Bronchial epithelial cell (primary cell): ENCODE measurements at regions not wholly inside any gene's neighbourhood (a gene's known extent, or its start where the extent isn't known, plus 50 kb on each side); places are given as distances from the start of the nearest gene placed in this dataset.

ENCODE experiments used
- DNase-seq: peaks from one replicate; pipeline ENCODE4 v3.0.0-alpha.2; 2010; ENCODE audit warnings: low read depth
- FAIRE-seq: peaks from 2 replicates; lab custom pipeline; 2011; peaks lifted over from hg19 to GRCh38; lab: Jason Lieb, UNC
- H3K27me3 ChIP-seq: 2 replicates; pipeline ENCODE4 v1.5.1; 2011; ENCODE audit warnings: low read length; ENCODE audit not compliant: control insufficient read depth, insufficient read depth
- H3K36me3 ChIP-seq: 2 replicates; pipeline ENCODE4 v1.5.1; 2011; ENCODE audit warnings: low read length; ENCODE audit not compliant: control insufficient read depth, insufficient read depth
- H3K4me3 ChIP-seq: 2 replicates; pipeline ENCODE4 v1.5.1; 2011; ENCODE audit warnings: mild to moderate bottlenecking, low read depth, low read length, control low read depth
- TF ChIP-seq, protein P1 (sequence below): IDR thresholded peaks from 2 replicates; pipeline ENCODE4 v1.5.1; 2011; ENCODE audit warnings: mild to moderate bottlenecking, moderate library complexity, low read length, control low read depth, inconsistent platforms; ENCODE audit not compliant: insufficient read depth, severe bottlenecking

DNA sequence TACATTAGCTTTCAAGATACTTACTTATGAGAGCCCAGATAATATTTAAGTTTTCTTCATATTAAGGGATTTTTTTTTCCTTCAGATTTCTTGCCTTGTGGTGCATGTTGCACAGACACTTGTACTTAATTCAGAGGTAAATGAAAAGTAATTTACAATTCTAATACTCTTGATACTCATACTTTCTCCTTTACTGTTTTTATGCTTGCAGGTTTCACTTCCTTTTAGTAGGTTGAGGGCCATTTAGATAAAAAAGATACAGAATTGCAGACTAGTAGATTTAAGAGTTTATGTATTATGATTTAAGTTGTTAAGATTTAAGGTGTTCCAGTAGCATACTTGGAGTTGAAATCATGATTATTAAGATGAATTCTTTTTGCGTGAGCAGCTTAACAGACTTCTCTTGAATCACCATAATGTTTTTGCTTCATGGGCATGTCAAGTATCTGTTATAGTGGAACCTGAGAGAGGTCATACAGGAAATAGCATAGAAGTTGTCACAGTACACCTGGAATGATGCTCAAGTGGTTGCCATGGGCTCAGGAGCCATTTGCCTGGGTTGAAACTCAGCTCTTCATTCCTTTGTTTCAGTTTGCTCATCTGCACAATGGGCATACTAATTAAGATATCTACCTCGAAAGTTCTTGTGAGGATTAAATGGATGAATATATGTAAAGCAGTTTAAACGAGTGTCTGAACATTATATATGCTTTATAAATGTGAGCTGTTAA is 174.8 kb upstream of the PRPS1L1 start:
- no peaks in the 10 kb centered on the region for H3K27me3 ChIP-seq
- no peak for FAIRE-seq
- no peak for DNase-seq

DNA sequence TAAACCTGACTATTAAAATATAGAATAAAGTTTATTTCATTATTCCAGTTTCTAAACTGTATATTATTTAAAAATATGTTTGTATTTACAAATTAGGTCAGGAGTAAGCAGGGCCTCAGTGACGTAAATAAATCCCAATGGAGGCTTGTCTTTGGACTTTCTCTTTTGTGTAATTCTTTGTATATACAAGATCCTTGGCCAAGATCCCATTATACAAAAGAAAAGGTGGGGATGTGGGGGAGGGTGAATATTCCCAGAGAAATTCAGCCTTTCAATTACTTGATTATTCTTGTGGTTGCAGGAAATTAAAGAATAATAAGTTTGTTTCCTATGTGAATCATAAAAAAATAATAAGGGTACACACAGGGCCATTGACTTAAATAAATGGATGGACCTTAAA is 178.7 kb upstream of the PRPS1L1 start:
- FAIRE-seq (no peak), DNase-seq (no peak)
- TF ChIP-seq, protein P1, sequence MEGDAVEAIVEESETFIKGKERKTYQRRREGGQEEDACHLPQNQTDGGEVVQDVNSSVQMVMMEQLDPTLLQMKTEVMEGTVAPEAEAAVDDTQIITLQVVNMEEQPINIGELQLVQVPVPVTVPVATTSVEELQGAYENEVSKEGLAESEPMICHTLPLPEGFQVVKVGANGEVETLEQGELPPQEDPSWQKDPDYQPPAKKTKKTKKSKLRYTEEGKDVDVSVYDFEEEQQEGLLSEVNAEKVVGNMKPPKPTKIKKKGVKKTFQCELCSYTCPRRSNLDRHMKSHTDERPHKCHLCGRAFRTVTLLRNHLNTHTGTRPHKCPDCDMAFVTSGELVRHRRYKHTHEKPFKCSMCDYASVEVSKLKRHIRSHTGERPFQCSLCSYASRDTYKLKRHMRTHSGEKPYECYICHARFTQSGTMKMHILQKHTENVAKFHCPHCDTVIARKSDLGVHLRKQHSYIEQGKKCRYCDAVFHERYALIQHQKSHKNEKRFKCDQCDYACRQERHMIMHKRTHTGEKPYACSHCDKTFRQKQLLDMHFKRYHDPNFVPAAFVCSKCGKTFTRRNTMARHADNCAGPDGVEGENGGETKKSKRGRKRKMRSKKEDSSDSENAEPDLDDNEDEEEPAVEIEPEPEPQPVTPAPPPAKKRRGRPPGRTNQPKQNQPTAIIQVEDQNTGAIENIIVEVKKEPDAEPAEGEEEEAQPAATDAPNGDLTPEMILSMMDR, result no peak
- Histone ChIP-seq H3K27me3 (no peaks in the 10 kb centered on the region), H3K36me3 (no peaks in the 10 kb centered on the region), H3K4me3 (no peak overlapping the region)

More for the DNA sequence above, 174.8 kb upstream of the PRPS1L1 start:
- TF ChIP-seq, protein P1, result no peak
- no peaks in the 10 kb centered on the region for H3K36me3 ChIP-seq
- H3K4me3 ChIP-seq, result no peak overlapping the region

DNA sequence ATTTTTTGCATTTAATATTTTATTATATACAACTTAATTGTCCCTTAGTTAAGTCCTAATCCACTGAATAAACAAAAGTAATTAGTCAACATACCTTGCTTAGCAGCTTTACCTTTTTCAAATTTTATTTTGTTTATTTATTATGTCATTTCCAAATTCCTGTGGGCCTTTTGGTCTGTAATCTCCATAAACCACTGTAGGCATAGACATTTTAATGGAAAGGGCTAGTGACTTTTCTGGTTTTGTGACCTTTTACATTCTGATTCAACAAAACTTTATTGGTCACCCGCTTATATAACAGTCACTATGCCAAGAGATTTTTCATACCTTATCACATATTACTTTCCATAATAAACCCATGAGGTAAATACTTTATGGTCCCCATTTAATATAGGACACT is 181.3 kb upstream of the PRPS1L1 start:
- FAIRE-seq (no peak), DNase-seq (no peak)
- no peak overlapping the region for H3K4me3 ChIP-seq
- H3K27me3 ChIP-seq, result no peaks in the 10 kb centered on the region
- TF ChIP-seq, protein P1, result no peak
- H3K36me3 ChIP-seq, result no peaks in the 10 kb centered on the region

DNA sequence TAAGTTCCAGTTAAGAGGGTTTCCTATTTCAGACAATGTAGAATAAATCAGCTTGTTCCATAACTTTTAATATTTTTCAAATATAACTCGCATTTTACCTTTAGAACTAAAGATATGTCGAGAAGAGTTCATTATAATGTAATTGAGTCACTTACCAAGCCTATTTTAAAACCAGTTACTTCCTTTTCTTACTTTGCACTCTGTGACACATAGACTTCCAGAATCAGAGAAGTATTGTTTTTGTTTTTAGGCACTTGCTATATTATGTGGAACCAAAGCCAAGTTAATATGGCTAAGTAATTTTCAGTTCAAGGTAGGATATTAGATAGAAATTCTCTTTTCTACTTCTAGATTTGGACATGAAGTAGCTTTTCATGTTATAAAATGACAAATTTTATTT is 182.7 kb upstream of the PRPS1L1 start:
- TF ChIP-seq, protein P1, result no peak
- FAIRE-seq, result no peak

DNA sequence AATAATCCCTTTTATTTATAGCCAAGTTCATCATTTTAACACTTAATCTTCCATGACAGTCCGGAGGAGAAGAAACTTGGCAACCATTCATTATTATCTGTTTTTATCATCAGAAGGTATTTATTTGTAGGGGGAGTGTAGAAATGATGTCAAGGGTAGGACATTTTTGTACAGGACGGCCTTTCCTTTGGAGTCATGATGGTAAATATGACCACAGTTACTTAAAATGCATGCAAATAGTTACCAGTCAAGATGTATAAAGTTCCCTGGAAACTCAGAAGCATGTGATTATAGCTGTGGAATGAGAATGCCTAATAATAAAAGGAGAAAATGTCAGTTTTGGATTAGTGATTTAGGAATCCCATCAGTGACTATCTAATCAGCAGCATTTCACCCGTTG is 183.1 kb upstream of the PRPS1L1 start:
- Histone ChIP-seq H3K27me3 (no peaks in the 10 kb centered on the region), H3K36me3 (no peaks in the 10 kb centered on the region), H3K4me3 (no peak overlapping the region)
- TF ChIP-seq, protein P1, result no peak
- FAIRE-seq (no peak), DNase-seq (no peak)

More for the DNA sequence above, 182.7 kb upstream of the PRPS1L1 start:
- H3K4me3 ChIP-seq, result no peak overlapping the region
- no peaks in the 10 kb centered on the region for H3K36me3 ChIP-seq
- H3K27me3 ChIP-seq, result no peaks in the 10 kb centered on the region
- DNase-seq, result no peak

DNA sequence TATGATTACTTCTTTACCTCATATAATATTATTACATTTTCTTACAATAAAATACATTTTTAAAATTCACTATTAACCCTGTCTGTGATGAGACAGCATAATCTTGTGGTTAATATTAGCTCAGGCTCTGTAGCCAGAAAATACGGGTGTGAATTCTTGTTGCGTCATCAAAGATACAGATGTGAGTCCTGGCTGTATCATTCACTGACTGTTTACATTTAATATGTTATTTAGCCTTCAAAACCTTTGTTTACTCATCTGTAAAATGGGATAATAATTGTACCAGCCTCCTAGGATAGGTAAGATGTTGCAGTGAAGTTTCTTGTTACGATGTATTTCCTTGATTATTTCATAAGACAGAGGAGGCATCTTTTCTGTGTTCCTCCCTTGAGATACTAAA is 184.7 kb upstream of the PRPS1L1 start:
- FAIRE-seq (no peak), DNase-seq (peak; percentile 16)
- H3K27me3 ChIP-seq, result no peaks in the 10 kb centered on the region
- H3K36me3 ChIP-seq, result no peaks in the 10 kb centered on the region
- no peak overlapping the region for H3K4me3 ChIP-seq
- TF ChIP-seq, protein P1, result no peak
